NCI-H1694 (cell line): ENCODE measurements at regions not wholly inside any gene's neighbourhood (a gene's known extent, or its start where the extent isn't known, plus 50 kb on each side); places are given as distances from the start of the nearest gene placed in this dataset.
A peak's percentile ranks its signal among the peaks of the same experiment; 100 is the strongest.

Experiments
- DNase-seq: peaks from one replicate; lab custom pipeline; 2025; lab: John Stamatoyannopoulos, UW

DNA sequence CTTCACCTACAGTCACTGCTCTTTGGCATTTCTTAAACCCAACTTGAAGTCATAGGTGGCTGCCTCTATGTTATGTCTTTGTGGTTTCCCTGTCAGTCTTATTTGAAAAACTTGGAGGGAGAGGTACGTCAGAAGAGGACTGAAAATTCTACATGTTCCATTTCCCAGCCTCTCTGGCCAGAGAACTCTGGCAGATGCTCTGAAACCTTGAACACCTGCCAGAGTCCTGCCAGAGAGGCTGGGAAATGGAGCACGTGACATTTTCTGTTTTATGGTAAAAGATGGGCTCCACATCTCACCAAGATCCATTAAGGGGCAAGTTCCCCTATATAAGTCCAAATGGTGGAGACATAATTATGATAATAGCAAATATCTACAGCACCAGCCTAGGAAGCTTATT lies 99.5 kb downstream of the MAFB start:
- DNase-seq: no peak

GRCh38 chr20:40588891-40589290 lies 100.1 kb downstream of the MAFB start:
- no peak for DNase-seq

DNA sequence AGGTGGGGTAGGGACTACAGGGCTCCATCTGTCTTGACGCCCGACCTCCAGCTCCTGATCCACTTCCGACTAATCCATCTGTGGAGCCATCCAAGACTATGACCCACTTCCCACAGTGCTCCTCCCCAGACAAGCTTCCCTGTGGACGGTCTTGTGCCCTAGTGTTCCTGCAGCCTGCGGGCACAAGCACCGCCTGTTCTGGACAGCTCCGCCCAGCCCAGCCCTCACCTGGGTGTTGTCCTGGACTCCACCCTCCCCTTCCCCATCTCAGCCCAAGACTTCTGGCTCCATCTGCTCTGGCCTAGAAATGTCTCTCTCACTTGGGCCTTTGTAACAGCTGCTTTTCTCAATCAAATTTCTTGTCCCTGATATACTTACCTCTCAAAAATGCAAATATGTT lies 102.0 kb downstream of the MAFB start:
- no peak for DNase-seq

- no peak for DNase-seq
Observed at GRCh38 chr20:40584130-40584809, 104.8 kb downstream of the MAFB start.

DNA sequence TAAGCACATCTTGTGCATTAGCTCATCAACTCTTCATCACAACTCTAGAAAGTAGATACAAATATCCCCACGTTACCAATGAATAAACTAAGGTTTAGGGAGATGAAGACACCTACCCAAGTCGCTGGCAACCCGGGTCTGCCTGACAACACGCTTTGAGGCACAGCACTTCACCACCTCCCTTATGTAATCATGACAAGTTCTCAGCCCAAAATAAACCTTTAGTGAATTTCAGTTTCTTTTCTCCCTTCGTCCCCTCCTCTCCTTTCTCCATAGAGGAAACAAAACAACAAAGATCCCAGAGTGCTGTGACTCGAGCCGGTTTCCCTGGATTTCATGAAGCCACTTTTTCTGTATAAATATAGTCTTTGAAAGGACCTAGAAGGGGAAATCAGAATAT lies 105.4 kb downstream of the MAFB start:
- DNase-seq: no peak

- DNase-seq: no peak
Observed at GRCh38 chr20:40583205-40583604, 105.8 kb downstream of the MAFB start.

DNA sequence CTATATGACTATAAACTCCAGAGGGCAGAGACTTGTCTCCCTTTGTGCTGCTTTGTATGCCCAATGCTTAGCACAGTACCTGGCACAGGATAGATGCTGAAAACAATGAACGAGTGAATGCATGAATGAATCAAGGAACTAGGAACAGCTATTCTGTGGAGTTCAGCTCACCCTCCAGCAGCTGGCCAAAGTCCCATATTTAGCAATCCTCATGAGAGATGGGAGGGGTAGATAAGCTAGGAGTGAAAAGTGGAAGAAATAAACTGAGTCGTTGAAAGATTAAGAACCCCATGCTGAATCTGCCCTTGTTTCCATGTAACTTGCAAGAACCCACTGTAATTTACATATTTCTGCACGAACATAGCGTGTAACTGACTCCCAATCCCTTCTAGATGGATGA lies 106.5 kb downstream of the MAFB start:
- no peak for DNase-seq

DNA sequence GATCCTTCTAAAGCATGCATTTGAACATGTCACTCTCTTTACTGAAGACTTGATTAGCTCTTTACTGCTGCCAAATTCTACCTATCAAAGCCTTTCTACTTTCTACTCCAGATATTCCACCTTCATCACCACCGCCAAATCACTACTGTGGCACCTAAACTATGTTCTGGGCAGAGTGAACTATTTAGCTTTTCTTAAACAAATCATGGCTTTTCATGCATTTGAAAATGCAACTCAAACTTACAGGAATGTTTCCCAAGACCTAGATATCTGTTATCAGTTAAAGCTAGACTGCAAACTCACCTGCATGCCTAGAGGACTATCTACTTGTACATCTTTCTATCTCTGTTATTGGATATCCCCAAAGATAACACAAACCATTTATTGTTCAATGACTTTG lies 109.3 kb downstream of the MAFB start:
- DNase-seq: no peak

DNA sequence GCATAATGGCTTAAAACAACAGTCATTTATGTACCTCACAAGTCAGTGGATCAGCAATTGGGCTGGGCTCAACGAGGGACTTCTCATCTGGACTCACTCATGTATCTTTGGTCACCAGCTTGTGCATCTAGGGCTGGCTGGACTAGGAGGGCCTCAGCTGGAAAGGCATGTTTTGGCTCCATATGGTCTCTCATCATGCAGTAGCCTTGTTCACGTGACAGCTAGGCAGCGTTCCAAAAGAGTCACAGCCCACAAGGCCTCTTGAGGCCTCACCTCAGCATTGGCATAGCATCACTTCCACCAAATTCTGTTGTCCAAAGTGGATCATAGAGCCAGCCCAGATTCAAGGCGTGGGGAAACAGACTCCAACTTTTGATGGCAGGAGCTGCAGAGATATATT lies 110.1 kb downstream of the MAFB start:
- DNase-seq: peak; percentile 12

- no peak for DNase-seq
Observed at GRCh38 chr20:40575851-40576250, 113.2 kb downstream of the MAFB start.

DNA sequence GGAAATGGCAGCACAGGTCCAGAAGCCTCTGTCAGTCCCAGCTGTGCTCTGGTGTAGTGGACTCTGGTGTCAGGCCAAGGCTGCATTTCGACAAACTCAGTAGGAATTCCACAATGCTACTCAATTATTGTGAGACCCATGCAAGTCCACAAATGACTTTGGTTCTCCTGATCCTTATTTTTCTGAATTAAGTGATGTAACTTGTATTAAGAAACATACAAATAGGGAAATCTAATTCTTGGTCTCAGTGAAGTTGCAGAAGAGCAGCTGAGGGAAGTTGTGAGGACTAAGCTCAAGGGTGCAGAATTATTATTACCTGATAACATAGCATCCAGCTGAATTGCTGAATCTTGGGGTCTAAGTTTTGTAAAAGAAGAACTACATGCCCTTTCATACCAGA lies 116.8 kb downstream of the MAFB start:
- DNase-seq: no peak

GRCh38 chr20:40571639-40572038 lies 117.4 kb downstream of the MAFB start:
- no peak for DNase-seq

GRCh38 chr20:40568200-40568599 lies 120.8 kb downstream of the MAFB start:
- no peak for DNase-seq

- no peak for DNase-seq
Observed at GRCh38 chr20:40565682-40566040, 123.4 kb downstream of the MAFB start.

DNA sequence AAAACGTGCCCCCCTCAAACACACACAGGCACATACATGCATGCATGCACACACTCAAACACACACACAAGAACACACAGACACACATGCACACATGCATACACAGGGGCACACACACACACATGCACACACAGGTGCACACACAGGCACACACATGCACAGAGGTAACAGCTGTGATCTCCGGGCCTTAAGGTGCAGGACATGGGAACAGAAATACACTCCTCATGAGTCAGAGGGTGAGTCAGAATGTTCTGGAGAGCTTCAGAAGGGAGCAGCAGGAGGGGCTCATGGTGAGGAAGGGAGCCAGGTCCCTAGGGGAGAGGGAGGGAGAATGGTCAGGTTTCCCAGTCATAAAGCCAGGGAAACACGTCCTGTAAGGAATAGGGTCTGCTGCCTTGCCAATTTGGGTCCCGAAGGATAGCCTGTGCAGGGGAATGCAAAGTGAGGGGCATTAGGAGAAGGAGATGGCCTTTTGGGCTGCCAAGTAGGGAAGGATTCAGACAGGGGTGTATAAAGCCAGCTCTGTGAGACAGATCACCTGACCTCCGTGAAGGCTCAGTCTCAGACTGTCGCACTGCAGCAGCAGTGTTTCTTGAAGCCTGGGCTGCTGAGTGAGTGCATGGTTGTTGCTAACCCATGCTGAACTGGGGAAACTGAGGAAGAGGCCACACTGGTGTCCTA lies 123.9 kb downstream of the MAFB start:
- no peak for DNase-seq

- DNase-seq: no peak
Observed at GRCh38 chr20:40563296-40563950, 125.6 kb downstream of the MAFB start.

- DNase-seq: no peak
Observed at GRCh38 chr20:40562031-40562430, 127.0 kb downstream of the MAFB start.

DNA sequence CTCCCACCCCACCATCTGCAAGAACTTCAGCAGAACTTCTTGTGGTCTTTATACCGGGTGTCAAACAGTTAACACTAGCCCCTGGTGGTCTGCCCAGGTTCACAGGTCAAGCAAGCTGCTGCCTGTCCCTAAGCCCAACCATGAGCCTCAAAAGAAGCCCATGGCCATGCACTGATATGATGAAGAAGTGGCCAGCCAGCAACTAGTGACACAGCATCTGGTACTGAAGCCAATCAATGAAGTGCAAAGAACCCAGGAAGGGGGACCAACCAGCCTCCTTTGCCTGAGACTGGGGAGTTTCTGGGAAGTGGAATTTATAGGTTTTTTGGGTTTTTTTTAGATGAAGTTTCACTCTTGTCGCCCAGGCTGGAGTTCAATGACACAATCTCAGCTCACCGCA lies 127.8 kb downstream of the MAFB start:
- no peak for DNase-seq

DNA sequence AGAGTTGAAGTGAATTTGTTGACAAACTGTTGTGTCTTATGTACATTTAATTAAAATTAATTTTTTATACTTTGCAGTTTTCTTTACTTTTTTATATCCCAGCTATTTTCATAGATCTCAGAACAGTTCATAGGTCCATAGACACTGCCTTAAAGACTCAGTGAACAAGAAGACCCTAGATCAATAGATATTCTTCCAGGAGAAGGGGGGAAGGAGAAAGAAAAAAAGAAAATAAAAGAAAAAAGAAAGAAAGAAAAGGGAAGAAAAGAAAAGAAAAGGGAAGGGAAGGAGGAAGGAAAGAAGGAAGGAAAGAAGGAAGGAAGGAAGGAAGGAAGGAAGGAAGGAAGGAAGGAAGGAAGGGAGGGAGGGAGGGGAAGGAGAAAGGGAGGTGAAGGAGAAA lies 130.8 kb downstream of the MAFB start:
- DNase-seq: no peak

DNA sequence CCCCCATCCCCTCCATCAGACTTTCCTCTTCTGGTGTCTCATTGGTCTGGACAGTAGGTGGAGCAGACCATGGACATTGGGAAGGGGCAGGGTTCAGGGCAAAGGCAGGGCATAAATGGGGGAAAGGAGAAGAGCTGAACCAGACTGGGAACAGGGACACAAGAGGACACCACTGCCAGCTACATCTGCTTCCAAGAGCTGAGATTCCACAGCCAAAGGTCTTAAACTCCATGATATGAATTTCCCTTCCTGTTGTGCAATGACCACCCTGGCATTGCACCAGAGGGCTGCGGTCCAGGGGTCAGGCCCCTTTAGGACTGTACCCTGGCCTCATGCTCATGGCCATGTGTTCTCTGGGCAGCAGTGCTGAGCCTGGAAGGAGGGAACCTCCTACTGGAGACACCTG lies 137.9 kb downstream of the MAFB start:
- no peak for DNase-seq

GRCh38 chr20:40547483-40548091 lies 141.4 kb downstream of the MAFB start:
- no peak for DNase-seq

DNA sequence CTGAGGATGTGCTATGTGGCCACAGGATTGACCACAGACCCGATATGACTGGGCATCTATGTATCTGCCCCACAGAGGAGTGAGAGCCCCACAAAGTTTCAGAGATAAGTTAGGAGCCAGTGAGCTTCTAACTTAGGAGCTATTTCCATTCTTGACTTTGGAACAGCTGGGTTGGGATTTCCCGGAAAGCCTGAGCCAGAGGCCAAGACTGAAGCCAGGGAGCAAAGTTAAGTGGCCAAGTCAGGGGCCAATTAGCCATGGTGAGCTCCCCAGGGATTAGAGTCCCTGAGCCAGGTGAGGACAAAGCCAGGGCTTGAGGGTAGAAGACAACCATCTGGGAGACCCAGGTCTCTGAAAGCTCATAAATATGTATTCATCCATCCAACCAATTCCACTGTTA lies 143.6 kb downstream of the MAFB start:
- no peak for DNase-seq

- DNase-seq: no peak
Observed at GRCh38 chr20:40542065-40542464, 147.0 kb downstream of the MAFB start.
